Kasumi-1 (cell line): ENCODE measurements at regions not wholly inside any gene's neighbourhood (a gene's known extent, or its start where the extent isn't known, plus 50 kb on each side); places are given as distances from the start of the nearest gene placed in this dataset.
A peak's percentile ranks its signal among the peaks of the same experiment; 100 is the strongest.
"Not testable (repeated sequence)": the region's sequence is repeated elsewhere in the genome, so short reads cannot be mapped to it uniquely, and the experiment has no call there.

Experiments used
- DNase-seq, 2 experiments: peaks; one replicate each; lab custom pipeline; 2025; lab: John Stamatoyannopoulos, UW

DNA sequence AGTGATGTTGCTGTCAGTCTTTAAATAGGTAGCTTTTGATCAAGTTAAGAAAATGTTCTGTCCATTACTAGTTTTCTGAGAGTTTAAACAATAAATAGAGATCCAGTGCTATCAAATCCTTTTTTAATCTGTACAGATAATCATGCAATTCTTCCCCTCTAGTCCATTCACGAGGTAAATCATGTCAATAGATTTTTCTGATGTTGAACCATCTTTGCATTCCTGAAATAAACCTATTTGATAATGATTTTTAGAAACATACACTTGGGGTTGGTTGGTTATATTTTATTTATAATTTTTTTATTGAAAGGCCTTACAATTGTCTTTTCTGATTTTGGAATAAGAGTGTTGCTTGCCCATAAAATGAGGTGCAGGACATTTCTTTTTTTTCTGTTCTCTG is 95.0 kb downstream of the FAM53A start:
- DNase-seq, result no peak

DNA sequence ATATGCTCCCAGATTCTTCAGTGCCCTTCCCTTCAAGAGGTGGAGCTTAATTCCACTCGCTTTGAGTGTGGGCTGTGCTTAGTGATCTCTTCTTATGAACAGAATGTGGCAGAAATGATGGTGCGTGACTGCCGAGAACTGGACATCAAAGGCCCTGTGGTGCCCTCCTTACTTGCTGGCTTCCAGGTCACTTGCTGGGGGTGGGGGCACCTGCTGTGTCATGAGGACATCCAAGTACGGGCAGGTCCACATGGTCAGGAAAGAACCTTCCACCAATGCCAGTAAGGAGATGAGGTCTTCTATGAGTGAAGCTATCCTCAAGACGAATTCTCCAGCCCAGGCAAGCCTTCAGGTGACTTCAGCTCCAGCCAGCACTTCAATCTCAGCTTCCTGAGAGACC is 95.8 kb downstream of the FAM53A start:
- no peak for DNase-seq

DNA sequence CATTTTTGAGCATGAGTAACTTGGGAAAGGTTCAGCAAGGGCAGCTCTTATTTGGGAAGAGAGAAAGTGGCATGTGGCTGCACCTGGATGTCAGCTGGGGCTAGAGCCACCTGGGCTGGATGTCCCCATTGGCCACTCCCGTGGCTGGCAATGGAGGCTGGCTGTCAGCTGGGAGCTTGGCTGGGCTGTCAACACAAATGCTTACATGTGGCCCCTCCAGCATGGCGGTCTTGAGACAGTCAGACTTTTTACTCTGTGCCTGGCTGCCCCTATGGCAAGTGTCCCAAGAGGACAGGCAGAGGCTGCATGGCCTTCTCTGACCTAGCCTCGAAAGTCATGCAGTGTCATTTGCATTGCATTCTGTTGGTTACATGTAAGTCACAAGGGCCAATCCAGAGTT is 99.6 kb downstream of the FAM53A start:
- DNase-seq, result no peak

DNA sequence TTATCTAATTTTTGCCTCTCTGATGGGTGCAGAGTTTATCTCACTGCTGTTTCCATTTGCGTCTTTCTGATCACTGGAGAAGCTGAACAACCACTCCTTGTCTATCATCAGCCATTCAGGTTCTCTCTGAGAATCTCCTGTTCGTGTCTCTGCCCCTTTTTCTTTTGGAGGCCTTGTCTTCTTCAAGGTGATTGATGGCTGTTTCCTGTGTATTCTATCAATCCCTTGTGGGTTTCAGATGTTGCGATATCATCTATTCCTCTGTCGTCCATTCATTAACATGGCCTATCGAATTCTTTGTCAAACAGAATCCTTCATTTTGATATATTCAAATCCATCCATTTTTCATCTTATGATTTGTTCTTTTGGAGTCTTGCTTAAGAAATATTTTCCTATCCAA is 100.3 kb downstream of the FAM53A start:
- no peak for DNase-seq

DNA sequence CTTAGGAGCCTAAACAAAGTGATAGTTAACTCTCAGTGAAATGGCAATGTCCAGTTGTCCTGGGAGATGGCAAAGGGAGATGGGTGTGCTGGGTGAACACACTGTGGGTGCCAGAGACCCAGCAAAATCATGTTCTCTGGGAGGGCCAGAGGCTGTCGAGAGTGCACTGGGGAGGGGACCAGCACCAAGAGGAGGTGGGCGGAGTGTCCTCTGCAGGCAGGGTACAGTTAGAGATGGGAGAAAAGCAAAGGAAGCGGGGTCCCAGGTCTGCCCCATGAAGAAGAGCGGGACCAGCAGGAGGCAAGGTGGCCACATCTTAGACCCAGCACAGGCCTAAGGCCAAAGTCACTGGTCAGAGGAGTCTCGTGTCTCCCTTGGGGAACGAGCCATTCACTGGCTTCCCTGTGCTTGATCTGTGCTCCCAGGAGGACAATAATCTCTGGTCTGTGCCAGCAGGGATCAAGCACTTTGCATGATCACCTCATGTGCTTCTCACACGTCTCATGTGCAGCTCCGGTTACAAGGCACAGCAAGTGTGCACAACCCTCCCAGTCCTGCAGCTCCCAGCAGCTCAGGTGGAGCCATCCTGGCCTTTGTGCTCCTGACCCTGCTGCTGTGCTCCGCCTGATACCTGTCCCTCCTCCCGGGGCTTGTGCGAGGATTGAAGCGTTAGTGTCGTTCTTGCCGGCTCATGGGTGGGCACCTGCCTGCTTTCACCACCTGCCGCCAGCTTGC is 100.9 kb downstream of the FAM53A start:
- no peak for DNase-seq

DNA sequence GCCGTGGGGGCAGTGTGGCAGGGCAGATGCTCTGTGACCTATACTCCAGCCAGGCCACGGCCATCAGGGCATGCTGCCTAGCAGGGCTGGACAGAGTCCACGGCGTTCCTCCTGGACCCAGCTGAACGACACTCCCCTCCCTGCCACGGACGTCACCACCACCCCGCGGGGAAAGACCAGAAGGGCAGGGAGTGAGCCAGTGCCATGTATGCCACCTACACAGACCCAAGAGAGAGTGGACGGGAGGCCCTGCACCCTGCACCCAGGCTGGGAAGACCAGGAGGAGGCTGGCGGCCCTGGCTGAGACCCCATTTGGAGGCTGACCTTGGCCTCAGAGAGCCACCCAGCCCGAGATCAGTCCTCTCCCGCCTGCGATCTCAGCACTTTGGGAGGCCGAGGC is 101.9 kb downstream of the FAM53A start:
- no peak for DNase-seq

DNA sequence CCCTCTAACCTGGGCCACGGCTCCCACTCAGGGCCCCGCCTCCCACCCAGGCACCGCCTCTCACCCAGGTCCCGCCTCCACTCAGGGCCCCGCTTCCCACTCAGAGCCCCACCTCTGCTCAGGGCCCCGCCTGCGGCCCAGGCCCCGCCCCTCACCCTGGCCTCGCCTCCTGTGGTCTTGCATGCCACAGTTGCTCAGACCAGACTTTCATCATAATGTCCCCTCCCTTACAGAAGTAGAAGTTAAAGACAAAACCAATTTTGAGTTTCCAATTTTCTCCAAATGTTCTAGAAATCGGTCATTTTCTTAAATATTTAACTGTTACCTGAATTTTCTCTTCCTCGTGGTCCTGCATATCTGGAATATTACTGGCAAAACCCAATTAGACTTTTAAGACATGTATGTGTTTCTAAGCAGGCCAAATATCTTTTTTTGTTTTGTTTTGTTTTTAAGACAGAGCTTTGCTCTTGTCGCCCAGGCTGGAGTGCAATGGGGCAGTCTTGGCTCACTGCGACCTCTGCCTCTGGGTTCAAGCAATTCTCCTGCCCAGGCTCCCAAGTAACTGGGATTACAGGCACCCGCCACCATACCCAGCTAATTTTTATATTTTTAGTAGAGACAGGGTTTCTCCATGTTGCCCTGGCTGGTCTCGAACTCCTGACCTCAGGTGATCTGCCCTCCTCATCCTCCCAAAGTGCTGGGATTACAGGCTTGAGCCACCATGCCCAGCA is 102.8 kb downstream of the FAM53A start:
- DNase-seq, result peak; percentile 82 to 88

DNA sequence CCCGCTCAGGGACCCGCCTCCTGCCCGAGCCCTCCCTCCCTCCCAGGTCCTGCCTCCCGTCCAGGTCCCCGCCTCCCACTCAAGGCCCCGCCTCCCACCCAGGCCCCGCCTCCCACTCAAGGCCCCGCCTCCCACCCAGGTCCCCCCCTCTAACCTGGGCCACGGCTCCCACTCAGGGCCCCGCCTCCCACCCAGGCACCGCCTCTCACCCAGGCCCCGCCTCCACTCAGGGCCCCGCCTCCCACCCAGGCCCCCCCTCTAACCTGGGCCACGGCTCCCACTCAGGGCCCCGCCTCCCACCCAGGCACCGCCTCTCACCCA is 103.5 kb downstream of the FAM53A start:
- not testable (repeated sequence) for DNase-seq

DNA sequence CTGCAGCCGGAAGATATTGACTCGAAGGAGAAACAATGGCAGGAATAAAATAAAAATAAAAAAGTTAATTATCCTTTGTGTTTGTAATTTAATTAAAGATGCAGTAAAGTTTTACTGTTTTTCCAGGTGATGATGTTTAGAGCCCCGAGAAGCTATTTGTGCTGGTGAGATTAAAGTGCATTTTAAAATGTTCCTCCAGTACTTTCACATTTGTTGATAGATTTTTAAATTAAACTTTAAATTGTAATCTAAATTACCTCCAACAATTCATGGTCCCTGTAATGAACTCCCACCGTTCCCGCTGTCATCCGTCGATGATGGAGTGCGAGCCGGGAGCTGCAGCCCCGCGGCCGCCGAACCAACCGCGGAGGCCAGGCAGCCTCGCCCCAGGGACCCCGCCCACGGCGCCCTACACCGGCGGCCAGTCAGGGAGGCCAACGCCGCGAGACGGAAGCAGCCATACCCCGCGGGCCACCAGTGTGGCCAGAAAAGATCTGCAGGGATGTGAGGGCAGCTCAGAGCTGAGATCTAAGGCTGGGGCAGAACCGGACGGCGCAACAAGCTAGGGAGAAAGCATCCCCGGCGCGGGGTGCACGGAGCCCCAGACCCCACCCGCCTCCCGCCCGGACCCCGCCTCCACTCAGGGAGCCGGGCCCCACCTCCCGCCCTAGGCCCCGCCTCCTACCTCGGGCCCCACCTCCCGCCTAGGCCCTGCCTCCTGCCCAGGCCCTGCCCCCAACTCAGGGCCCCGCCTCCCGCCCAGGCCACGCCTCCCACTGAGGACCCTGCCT is 104.0 kb downstream of the FAM53A start:
- DNase-seq, result peak; percentile 73 to 82

DNA sequence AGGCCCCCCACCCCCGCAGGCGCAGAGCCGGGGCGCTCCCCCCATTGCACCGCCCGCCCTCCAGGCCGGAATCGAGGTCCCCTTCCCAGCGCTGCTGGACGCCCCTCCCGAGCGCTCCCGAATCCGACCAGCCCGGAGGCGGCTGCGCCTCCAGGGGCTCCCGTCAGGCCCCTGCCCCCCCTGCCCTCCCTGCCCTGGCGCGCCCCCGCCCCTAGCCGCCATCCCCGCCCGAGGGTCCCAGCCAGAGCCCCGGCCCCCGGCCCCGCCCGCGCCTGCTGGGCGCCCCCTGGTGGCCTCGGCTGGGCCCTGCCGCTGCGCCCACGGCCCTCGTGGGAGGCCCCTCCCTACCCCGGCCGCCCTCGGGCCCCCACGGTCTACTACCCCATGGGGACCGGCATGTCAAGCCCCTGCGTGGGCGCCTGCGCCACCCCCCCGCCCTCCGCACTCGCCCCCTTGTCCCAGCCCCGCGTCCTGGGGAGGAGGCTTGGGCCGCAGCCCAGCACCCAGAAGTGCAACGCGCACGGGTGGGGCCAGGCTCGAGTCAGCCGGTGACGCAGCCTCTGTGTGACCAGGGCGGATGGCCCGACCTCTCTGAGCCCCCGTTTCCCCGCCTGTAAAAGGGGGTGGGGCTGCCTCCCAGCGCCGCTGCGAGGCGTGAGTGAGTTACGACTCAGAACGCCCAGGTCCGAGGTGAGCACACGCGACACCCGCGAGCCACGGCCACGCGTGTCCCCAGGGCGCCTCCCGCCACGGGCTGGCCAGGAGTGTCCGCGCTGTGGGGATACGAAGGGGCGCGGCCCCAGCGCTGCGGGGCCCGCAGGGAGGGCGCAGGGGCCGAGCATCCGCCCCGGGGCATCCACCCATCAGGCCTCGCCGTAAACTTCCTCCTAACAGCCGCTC is 104.9 kb downstream of the FAM53A start:
- peak; percentile 32 to 46 for DNase-seq

DNA sequence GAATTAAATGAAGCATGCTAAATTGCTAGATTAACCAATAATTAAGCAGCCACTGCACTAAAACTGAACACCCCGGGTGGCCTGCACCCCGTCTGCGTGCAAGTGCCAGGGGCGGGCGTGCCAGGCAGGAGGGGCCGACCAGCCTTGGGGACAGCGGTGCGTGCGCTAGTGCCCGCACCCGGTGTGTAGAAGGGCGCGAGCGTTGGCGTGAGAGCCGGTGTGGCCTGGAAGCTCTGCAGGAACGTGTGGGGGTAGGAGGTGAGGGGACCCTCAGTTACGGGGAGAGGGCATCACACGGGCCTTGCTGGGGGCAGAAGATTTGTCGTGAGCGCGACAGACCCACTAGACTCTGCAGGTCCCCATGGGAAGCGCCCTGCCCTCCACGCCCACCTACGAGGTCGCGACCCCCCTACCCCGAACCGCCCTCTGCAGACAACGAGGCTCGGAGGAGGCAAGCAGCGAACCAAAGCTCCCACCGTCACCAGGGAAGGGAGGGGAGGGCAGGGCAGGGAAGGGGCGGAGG is 105.8 kb downstream of the FAM53A start:
- DNase-seq, result no peak

DNA sequence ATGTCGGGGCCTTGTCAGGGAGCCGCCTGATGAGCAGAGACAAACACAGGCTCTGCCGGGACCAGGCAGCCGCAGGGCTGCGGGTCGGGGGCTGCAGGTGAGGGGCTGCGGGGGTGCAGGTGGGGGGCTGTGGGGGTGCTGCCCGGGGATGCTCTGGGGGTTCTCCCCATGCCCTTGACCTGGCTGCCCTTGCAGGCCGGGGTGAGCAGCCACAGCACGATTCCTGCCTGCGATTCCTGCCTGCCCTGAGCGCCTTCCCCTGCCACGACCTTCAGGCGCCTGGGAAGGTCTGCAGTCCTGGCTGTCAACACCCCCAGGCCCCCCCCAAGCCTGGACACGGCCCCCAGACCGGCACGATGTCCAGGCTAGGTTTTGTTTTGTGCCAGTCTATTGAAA is 106.3 kb downstream of the FAM53A start:
- DNase-seq, result no peak

DNA sequence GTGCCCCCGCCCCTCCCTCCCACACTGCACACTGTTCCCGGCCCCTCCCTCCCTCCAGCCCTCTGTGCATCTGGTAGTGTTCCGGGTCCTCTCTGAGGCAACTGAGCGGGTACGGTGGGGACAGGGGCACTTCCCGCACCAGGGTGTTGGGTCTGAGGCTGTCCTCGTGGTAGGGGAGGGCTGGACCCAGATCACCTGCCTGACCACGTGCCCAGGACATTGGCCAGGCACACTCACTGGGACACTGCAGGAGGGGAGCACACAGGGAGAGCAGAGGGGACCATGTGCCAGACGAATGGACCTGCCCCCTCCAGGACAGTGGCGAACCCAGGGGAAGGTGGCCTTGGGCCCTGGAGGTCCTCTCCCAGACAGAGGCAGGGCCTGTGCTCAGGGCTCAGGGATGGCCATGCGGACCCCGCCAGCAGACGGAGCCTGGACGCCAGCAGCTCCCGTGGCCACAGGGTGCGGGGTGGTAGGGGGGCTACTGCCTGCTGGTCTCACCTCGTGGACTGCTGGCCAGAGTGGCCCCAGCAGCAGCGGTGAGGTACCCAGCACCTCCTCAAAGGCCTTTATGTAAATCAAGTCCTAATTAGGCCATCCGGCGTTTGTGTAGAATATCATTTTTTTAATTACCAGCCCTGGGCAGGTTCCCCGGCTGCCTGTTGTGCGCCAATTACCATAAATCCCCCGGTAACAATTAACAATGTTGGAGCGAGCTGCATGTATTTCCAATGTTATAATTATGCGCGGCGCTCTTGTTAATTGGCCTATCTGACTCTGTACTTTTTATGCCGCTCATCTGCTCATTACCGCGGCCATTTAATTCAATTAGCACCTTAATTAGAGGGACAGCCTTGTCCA is 106.9 kb downstream of the FAM53A start:
- no peak for DNase-seq

DNA sequence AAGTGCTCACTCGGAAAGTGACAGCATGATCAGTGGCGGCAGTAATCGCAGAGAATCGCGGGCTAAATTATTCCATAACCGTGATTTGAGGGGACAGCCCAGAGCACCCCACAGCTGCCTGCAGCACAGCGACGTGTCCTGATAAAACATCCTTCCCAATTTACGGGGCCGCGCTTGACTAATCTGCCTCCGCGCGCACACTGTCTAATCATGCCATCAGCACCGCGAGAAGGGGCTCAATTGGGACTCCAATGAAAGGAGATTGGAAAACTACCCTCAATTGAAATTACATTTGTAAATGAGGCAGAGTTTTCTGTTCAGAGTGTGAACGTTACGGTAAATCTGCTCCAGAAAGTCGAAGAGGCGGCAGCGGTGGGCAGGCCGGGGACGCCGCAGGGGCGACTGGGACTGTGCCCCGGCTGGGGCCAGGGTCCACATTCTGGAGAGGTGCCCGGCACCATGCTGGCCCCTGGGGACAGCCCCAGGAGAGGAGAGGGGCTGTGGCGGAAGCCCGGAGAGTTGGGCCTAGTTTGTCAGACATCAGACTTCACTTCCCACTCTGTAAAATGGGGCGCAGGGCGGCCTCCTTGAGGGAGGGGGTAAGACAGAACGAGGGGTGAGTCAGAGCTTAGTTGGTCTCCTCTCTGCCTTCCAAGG is 107.7 kb downstream of the FAM53A start:
- no peak for DNase-seq

DNA sequence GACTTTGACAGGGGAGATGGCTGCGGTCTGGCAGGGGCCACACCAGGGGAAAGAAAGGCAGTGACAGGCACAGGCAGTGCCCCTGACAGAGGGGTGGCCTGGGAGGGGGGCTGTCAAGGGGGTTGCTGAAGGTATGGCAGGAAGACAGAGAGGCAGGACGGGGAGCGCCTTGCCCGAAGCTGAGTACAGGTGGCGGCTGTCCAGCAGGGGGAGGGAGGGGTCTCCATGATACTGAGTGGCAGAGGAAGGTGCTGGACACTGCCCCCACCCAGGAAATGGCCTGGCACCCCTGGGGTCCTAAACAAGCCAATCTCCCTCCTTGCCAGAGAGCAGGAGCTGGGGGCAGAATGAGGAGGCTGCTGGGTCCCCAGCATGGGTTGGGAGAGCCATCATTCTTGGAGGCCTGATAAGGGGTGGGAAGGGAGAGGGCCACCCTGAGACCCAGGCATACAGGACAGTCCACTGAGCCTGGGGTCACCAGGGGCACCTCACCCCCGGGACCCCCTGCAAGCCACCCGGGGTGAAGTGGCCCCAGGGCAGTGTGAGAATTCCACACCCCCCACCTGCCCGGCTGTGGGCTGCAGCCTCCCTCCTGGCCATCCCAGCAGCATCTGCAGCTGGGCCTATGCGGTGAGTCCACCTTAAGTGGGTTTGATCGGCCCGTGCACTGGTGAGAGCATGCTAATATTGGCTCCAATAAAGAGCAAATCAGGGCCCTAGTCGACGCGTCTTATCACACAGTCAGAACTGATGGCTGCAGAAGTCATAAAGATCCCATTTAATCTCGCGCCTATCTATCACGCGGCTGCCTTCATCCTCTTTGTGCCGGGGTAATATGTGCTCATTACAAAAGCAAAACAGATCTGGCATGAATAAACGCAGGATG is 108.5 kb downstream of the FAM53A start:
- DNase-seq, result no peak

DNA sequence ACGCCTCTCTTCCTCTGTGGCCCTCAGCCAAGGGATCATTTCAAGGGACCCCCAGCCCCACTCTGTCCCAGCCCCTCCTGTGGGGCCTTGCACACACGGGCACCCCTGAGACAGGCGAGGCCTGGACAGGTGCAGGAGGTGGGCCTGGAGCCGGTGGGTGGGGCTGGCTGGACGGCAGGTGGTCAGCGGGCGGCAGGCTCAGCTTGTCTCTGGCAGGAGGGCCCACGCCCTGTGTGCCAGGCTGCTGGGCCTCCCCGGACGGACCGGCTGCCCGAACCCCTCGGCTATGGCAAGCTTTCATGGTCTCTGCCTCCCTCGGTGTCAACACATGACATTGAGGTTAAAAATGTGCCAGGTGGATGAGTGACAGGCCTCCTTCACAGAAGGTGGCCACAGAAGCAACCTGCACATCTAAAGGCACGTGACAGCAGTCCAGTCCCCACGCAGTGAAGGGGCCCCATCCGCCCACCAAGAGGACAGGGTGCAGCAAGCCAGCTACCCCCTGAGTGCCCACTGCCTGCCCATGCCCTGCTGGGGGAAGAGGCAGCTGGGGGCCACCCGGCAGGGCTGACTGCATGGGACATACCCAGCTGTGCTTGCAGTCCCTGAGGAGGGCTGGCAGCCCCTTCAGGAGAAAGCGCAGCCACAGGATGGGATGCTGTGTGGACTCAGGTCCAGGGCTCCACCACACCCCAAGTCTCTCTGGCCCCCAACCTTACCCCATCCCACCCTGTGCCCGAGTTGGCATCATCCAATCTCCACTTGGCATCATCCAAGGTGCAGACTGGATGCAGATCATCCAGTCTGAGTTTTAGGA is 109.3 kb downstream of the FAM53A start:
- DNase-seq, result no peak

DNA sequence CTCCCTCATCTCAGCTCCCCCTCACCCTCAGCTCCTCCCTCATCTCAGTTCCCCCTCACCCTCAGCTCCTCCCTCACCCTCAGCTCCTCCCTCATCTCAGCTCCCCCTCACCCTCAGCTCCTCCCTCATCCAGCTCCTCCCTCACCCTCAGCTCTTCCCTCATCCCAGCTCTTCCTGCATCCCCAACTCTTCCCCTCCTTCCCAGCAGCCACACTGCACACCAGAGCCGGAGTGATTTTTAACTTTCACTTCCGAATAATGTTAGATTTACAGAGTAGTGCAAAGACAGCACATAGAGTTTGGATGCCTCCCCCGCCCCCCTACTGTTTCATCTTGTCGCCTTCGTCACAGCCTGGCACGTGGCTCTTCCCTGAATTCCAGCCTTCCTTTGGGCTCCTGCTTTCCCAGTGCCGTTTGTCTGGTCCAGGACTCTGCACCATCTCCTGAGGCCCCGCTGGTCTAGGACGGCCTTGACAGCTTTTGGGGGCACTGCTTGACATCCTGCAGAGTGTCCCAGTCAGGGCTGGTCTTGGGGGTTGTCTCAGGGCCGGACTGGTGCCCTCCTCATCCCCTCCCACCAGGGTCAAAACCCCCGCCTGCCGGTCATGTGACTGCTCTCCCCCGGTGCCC is 110.2 kb downstream of the FAM53A start:
- no peak for DNase-seq
